A549 (cell line): ENCODE measurements at regions not wholly inside any gene's neighbourhood (a gene's known extent, or its start where the extent isn't known, plus 50 kb on each side); places are given as distances from the start of the nearest gene placed in this dataset.

Experiments used
- ATAC-seq, 2 experiments: fragments of 200-7000 bp in 1 of 2; fragments of >200 bp in 1 of 2; cut with Nextera tagmentation in 1 of 2; cut with Tn5 transposase in 1 of 2; 3 replicates each; pipeline versions ENCODE4 v1.8.0 to v1.9.1; 2018 to 2020; ENCODE audit warnings: mild to moderate bottlenecking in 1 of 2, moderate library complexity in 1 of 2
- CTCF ChIA-PET: fragments of 300-600 bp; sonication (Branson Sonifier 250); formaldehyde crosslinking; extraction: SDS; loops from one replicate; lab custom pipeline; 2021; ENCODE audit warnings: antibody characterized with exemption, inconsistent platforms; lab: Yijun Ruan, JAX
- POLR2A ChIA-PET: fragments of 350-600 bp; formaldehyde crosslinking; extraction: SDS; loops from one replicate; lab custom pipeline; 2021; ENCODE audit warnings: antibody characterized with exemption, inconsistent platforms; lab: Yijun Ruan, JAX
- DNase-seq, 2 experiments: peaks; one replicate each; pipeline versions ENCODE4 v3.0.0 to v3.0.0-alpha.2; 2011 to 2016; ENCODE audit warnings: low read depth in 1 of 2, low spot score in 1 of 2
- FAIRE-seq: peaks from 2 replicates; lab custom pipeline; 2011; peaks lifted over from hg19 to GRCh38; lab: Jason Lieb, UNC
- H3K27ac ChIP-seq, 2 experiments: fragments of >200 bp; sonication (Bioruptor Twin); formaldehyde crosslinking; 3 replicates each; pipeline ENCODE4 v1.5.1; 2016 to 2017
- H3K4me1 ChIP-seq: fragments of >200 bp; sonication (Bioruptor Twin); formaldehyde crosslinking; 3 replicates; pipeline ENCODE4 v1.6.1; 2016
- H3K4me2 ChIP-seq: fragments of >200 bp; sonication (Bioruptor Twin); formaldehyde crosslinking; 3 replicates; pipeline ENCODE4 v1.6.1; 2016
- H3K4me3 ChIP-seq: fragments of >200 bp; sonication (Bioruptor Twin); formaldehyde crosslinking; 3 replicates; pipeline ENCODE4 v1.5.1; 2016
- H3K9me3 ChIP-seq: fragments of >200 bp; sonication (Bioruptor Twin); formaldehyde crosslinking; 3 replicates; pipeline ENCODE4 v1.6.1; 2016
- CHD4 ChIP-seq: fragments of 200-600 bp; sonication (generic); IDR thresholded peaks from 2 replicates; pipeline ENCODE4 v1.6.1; 2016; ENCODE audit warnings: antibody characterized with exemption, mild to moderate bottlenecking, borderline replicate concordance
- EHMT2 ChIP-seq: fragments of 200-600 bp; sonication (generic); IDR thresholded peaks from 2 replicates; pipeline ENCODE4 v1.6.1; 2016; ENCODE audit warnings: antibody characterized with exemption, low read depth, mild to moderate bottlenecking, moderate library complexity
- FOSL2 ChIP-seq, 2 experiments: fragments of 450-650 bp in 1 of 2; fragments of >200 bp in 1 of 2; sonication (Bioruptor Twin) in 1 of 2; formaldehyde crosslinking; IDR thresholded peaks; 2 replicates each; pipeline versions ENCODE4 v1.5.0 to v1.6.1; 2016 to 2020; ENCODE audit warnings: mild to moderate bottlenecking in 1 of 2, moderate library complexity in 1 of 2
- HOXA7 ChIP-seq: fragments of 250-450 bp; sonication (Bioruptor Pico); IDR thresholded peaks from 2 replicates; pipeline ENCODE4 v1.5.0; 2020; ENCODE audit warnings: mild to moderate bottlenecking, moderate library complexity
- HOXB13 ChIP-seq: fragments of 250-450 bp; sonication (Bioruptor Pico); IDR thresholded peaks from 2 replicates; pipeline ENCODE4 v1.5.0; 2020; ENCODE audit warnings: low read depth, mild to moderate bottlenecking, moderate library complexity
- HOXB5 ChIP-seq: fragments of 250-450 bp; sonication (Bioruptor Pico); IDR thresholded peaks from 2 replicates; pipeline ENCODE4 v1.5.0; 2020; ENCODE audit warnings: mild to moderate bottlenecking, moderate library complexity
- KDM1A ChIP-seq: fragments of 200-600 bp; sonication (generic); IDR thresholded peaks from 2 replicates; pipeline ENCODE4 v1.6.1; 2016; ENCODE audit warnings: low read depth, mild to moderate bottlenecking
- KDM5A ChIP-seq: fragments of 200-600 bp; sonication (generic); IDR thresholded peaks from 2 replicates; pipeline ENCODE4 v1.6.1; 2016; ENCODE audit warnings: antibody characterized with exemption, mild to moderate bottlenecking
- MYC ChIP-seq: IDR thresholded peaks from 2 replicates; pipeline ENCODE4 v1.6.1; 2012; ENCODE audit warnings: mild to moderate bottlenecking, inconsistent platforms, low read length, improper control_type of control experiment, borderline replicate concordance
- NFE2L2 ChIP-seq: fragments of 150-350 bp; conservative IDR thresholded peaks from 2 replicates; pipeline ENCODE4 v1.6.1; 2014; ENCODE audit warnings: low read length
- NPAS2 ChIP-seq: fragments of 250-450 bp; sonication (Bioruptor Pico); IDR thresholded peaks from 2 replicates; pipeline ENCODE4 v1.8.0; 2022; ENCODE audit warnings: mild to moderate bottlenecking, moderate library complexity, borderline replicate concordance
- POLR2A ChIP-seq: IDR thresholded peaks from 2 replicates; pipeline ENCODE4 v1.6.1; 2012; ENCODE audit warnings: mild to moderate bottlenecking, low read length
- POLR2AphosphoS2 ChIP-seq: conservative IDR thresholded peaks from 2 replicates; pipeline ENCODE4 v1.6.1; 2012; ENCODE audit warnings: low read length, improper control_type of control experiment, inconsistent platforms
- RCOR1 ChIP-seq: fragments of 150-350 bp; IDR thresholded peaks from 2 replicates; pipeline ENCODE4 v1.6.1; 2014; ENCODE audit warnings: antibody characterized with exemption, low read length, low read depth
- RNF2 ChIP-seq: fragments of 200-600 bp; sonication (generic); IDR thresholded peaks from 2 replicates; pipeline ENCODE4 v1.6.1; 2016; ENCODE audit warnings: low read depth, mild to moderate bottlenecking, antibody characterized with exemption, moderate library complexity, borderline replicate concordance
- TFCP2L1 ChIP-seq: fragments of 250-450 bp; sonication (Bioruptor Pico); IDR thresholded peaks from 2 replicates; pipeline ENCODE4 v1.5.0; 2021; ENCODE audit warnings: mild to moderate bottlenecking
- ZFP36 ChIP-seq: fragments of 450-650 bp; IDR thresholded peaks from 2 replicates; pipeline ENCODE4 v1.6.1; 2014; ENCODE audit warnings: borderline replicate concordance; ENCODE audit not compliant: partially characterized antibody
- WGBS: methylation state at CpG from one replicate; pipeline ENCODE4 v1.1.6; 2017; ENCODE audit errors: missing lambda C conversion rate; 5-methylcytosine and 5-hydroxymethylcytosine counted together
- TF ChIP-seq, protein P1 (sequence below): fragments of 150-350 bp; IDR thresholded peaks from 2 replicates; pipeline ENCODE4 v1.6.1; 2014; ENCODE audit warnings: low read depth, mild to moderate bottlenecking, low read length
- TF ChIP-seq, protein P2 (sequence below): IDR thresholded peaks from 2 replicates; pipeline ENCODE4 v1.6.1; 2012; ENCODE audit warnings: low read depth, borderline replicate concordance
- TF ChIP-seq, protein P3 (sequence below): IDR thresholded peaks from 2 replicates; pipeline ENCODE4 v1.6.1; 2012
- TF ChIP-seq, protein P4 (sequence below): fragments of 450-650 bp; IDR thresholded peaks from 2 replicates; pipeline ENCODE4 v1.6.1; 2014; ENCODE audit warnings: antibody characterized with exemption

DNA sequence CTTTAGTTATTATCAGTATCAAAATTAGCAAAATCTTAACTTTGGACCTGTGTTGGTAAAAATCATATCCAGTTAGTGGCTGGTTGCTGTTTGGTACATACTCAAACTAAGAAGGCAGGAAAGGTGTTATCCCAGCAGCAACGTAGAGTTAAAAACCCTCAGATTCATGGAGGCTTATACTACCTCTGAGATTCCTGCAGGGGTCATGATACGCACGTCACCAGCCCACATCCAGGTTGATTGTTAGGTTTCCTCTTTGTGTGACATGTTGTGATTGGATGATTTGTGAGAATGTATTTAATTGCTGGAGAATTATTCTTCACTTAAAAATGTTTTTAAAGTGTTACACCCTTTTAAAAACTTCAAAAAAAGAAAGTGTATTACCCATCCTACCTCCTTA is 423.3 kb upstream of the ADGRL2 start:
- ATAC-seq: no peak
- FAIRE-seq: no peak
- ChIA-PET CTCF (interaction anchor here (0.9 kb wide), 1 partner anchor 11 kb away, joined by 3 read pairs; no protein-coding TSS in a partner anchor), POLR2A (no interaction called here)
- no peaks in the 10 kb centered on the region for H3K9me3 ChIP-seq
- no peak overlapping the region for H3K4me3 ChIP-seq
- no peak overlapping the region for H3K4me2 ChIP-seq
- 61% methylated on average over 3 of the region's 3 CpGs for WGBS
- H3K27ac ChIP-seq: no peak overlapping the region
- H3K4me1 ChIP-seq: no peaks in the 10 kb centered on the region
- no peak for DNase-seq
- TF ChIP-seq HOXB5 (CRISPR knock-in tag): no peak
- TF ChIP-seq MYC: no peak
- no peak for TF ChIP-seq HOXB13 (CRISPR knock-in tag)
- no peak for TF ChIP-seq HOXA7 (CRISPR knock-in tag)
- TF ChIP-seq RCOR1: no peak
- no peak for TF ChIP-seq KDM5A

DNA sequence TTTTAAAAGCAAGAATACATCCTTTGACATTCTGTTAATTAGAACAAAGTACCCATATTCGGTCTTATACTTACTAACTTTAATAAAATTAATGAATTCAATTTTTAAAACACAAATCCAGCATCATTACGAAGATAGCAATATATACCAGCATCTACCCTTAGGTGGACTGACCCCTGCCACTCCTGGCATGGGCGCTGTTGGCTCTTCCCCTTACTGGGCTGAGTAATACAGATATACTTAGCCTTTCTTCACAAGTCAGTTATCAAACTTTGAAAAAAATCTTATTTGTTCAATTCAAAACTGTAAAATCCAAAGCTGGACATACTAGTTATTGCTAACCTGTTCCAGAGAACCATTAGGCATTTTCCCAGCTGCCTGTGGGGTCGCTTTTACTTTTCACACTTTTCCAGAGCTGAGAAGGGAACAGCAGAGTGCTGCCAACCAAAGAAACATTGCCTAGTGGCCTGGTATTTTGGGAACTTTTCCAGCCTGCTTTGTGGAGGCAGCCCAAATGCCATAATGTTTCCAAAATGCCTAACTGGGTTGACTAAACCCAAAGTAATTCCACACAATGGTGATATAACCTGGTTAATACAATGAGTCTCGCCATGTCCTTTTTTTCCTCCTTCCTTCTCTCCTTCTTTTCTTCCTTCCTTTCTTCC is 424.7 kb upstream of the ADGRL2 start:
- no peak for FAIRE-seq
- no peak for DNase-seq
- CTCF ChIA-PET: no interaction called here

DNA sequence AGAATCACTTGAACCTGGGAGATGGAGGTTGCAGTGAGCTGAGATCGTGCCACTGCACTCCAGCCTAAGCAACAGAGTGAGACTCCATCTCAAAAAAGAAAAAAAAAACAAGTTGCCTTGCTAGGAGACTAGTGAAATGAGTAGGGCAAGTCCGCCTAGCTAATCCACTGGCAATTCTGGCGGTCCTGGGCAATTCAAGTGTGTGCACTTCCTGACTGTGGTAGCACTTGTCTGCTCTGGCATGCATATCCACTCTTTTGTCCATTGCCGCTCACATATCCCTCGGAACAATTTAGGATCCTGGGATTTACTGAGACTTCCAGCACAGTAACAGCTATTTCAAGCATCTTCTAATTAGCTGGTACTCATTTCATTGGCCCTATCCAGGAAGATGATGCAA is 426.3 kb upstream of the ADGRL2 start:
- no peak for FAIRE-seq

More for the DNA sequence above, 424.7 kb upstream of the ADGRL2 start:
- Histone ChIP-seq H3K4me1 (no peaks in the 10 kb centered on the region), H3K9me3 (no peaks in the 10 kb centered on the region), H3K4me3 (no peak overlapping the region), H3K4me2 (no peak overlapping the region), H3K27ac (no peak overlapping the region)
- ATAC-seq: no peak
- POLR2A ChIA-PET: no interaction called here
- no peak for TF ChIP-seq RNF2
- WGBS: 16% methylated on average over 5 of the region's 5 CpGs

More for the DNA sequence above, 426.3 kb upstream of the ADGRL2 start:
- H3K9me3 ChIP-seq: no peaks in the 10 kb centered on the region
- ATAC-seq (no peak), DNase-seq (no peak)
- 70% methylated on average over 5 of the region's 5 CpGs for WGBS
- H3K4me3 ChIP-seq: no peak overlapping the region
- ChIA-PET POLR2A (no interaction called here), CTCF (no interaction called here)
- TF ChIP-seq, protein P1, sequence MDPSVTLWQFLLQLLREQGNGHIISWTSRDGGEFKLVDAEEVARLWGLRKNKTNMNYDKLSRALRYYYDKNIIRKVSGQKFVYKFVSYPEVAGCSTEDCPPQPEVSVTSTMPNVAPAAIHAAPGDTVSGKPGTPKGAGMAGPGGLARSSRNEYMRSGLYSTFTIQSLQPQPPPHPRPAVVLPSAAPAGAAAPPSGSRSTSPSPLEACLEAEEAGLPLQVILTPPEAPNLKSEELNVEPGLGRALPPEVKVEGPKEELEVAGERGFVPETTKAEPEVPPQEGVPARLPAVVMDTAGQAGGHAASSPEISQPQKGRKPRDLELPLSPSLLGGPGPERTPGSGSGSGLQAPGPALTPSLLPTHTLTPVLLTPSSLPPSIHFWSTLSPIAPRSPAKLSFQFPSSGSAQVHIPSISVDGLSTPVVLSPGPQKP: no peak
- TF ChIP-seq EHMT2 (no peak), NPAS2 (no peak), HOXA7 (CRISPR knock-in tag) (no peak), CHD4 (no peak), POLR2AphosphoS2 (no peak), NFE2L2 (no peak), RNF2 (no peak), TFCP2L1 (no peak), FOSL2 (IDR thresholded peaks at IDR 0.05) (no peak), FOSL2 (CRISPR knock-in tag; IDR thresholded peaks at IDR 0.05) (no peak), MYC (no peak), KDM1A (no peak), ZFP36 (no peak), POLR2A (no peak)
- TF ChIP-seq, protein P2, sequence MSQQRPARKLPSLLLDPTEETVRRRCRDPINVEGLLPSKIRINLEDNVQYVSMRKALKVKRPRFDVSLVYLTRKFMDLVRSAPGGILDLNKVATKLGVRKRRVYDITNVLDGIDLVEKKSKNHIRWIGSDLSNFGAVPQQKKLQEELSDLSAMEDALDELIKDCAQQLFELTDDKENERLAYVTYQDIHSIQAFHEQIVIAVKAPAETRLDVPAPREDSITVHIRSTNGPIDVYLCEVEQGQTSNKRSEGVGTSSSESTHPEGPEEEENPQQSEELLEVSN: no peak
- TF ChIP-seq, protein P3, sequence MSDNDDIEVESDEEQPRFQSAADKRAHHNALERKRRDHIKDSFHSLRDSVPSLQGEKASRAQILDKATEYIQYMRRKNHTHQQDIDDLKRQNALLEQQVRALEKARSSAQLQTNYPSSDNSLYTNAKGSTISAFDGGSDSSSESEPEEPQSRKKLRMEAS: no peak
- TF ChIP-seq, protein P4, sequence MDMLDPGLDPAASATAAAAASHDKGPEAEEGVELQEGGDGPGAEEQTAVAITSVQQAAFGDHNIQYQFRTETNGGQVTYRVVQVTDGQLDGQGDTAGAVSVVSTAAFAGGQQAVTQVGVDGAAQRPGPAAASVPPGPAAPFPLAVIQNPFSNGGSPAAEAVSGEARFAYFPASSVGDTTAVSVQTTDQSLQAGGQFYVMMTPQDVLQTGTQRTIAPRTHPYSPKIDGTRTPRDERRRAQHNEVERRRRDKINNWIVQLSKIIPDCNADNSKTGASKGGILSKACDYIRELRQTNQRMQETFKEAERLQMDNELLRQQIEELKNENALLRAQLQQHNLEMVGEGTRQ: no peak
- H3K4me1 ChIP-seq: no peaks in the 10 kb centered on the region
- H3K27ac ChIP-seq: no peak overlapping the region
- H3K4me2 ChIP-seq: no peak overlapping the region
